OCI-LY1 (cell line): ENCODE measurements at regions not wholly inside any gene's neighbourhood (a gene's known extent, or its start where the extent isn't known, plus 50 kb on each side); places are given as distances from the start of the nearest gene placed in this dataset.

Experiments used
- H2AFZ ChIP-seq: fragments of 200-600 bp; sonication (generic), shearing (Covaris generic); 2 replicates; pipeline ENCODE4 v1.6.0; 2014; ENCODE audit warnings: antibody characterized with exemption, mild to moderate bottlenecking, low read length
- H3F3A ChIP-seq: fragments of 200-600 bp; sonication (generic), shearing (Covaris generic); 2 replicates; pipeline ENCODE4 v1.6.0; 2014; ENCODE audit warnings: mild to moderate bottlenecking, antibody characterized with exemption, low read length, moderate library complexity; ENCODE audit not compliant: insufficient read depth
- H3K27ac ChIP-seq: fragments of 200-600 bp; sonication (generic); 2 replicates; pipeline ENCODE4 v1.5.1; 2014; ENCODE audit warnings: low read length, mixed run types, mild to moderate bottlenecking, low read depth; ENCODE audit not compliant: poor library complexity, severe bottlenecking
- H3K27me3 ChIP-seq: fragments of 200-600 bp; sonication (generic); 2 replicates; pipeline ENCODE4 v1.6.0; 2014; ENCODE audit warnings: antibody characterized with exemption, mild to moderate bottlenecking, low read length, moderate library complexity; ENCODE audit not compliant: insufficient read depth
- H3K36me3 ChIP-seq: fragments of 200-600 bp; sonication (generic); 2 replicates; pipeline ENCODE4 v1.6.1; 2014; ENCODE audit warnings: mild to moderate bottlenecking, antibody characterized with exemption, low read length, moderate library complexity, mixed read lengths; ENCODE audit not compliant: insufficient read depth
- H3K4me1 ChIP-seq: fragments of 200-600 bp; sonication (generic); 2 replicates; pipeline ENCODE4 v1.5.1; 2014; ENCODE audit warnings: mild to moderate bottlenecking, low read length, moderate library complexity; ENCODE audit not compliant: insufficient read depth, severe bottlenecking
- H3K4me2 ChIP-seq: fragments of 200-600 bp; sonication (generic), shearing (Covaris generic); 2 replicates; pipeline ENCODE4 v1.6.1; 2014; ENCODE audit warnings: low read length
- H3K4me3 ChIP-seq: fragments of 200-600 bp; sonication (generic); 2 replicates; pipeline ENCODE4 v1.5.1; 2014; ENCODE audit warnings: low read length, low read depth, mild to moderate bottlenecking, mixed read lengths; ENCODE audit not compliant: poor library complexity, severe bottlenecking
- H3K79me2 ChIP-seq: fragments of 200-600 bp; shearing (Covaris generic); 2 replicates; pipeline ENCODE4 v1.6.1; 2016; ENCODE audit warnings: mixed run types, low read length, mixed read lengths; ENCODE audit not compliant: insufficient read depth
- H3K9ac ChIP-seq: fragments of 200-600 bp; sonication (generic), shearing (Covaris generic); 2 replicates; pipeline ENCODE4 v1.6.1; 2014; ENCODE audit warnings: mild to moderate bottlenecking, low read length, mixed read lengths
- H3K9me2 ChIP-seq: fragments of 200-600 bp; sonication (generic), shearing (Covaris generic); 2 replicates; pipeline ENCODE4 v1.6.1; 2014; ENCODE audit warnings: low read depth, mild to moderate bottlenecking, low read length, mixed read lengths
- H3K9me3 ChIP-seq: fragments of 200-600 bp; shearing (Covaris generic); 2 replicates; pipeline ENCODE4 v1.6.1; 2014; ENCODE audit warnings: low read length, mixed read lengths
- H4K20me1 ChIP-seq: fragments of 200-600 bp; sonication (generic), shearing (Covaris generic); 2 replicates; pipeline ENCODE4 v1.6.0; 2016; ENCODE audit warnings: mild to moderate bottlenecking, low read length; ENCODE audit not compliant: insufficient read depth
- CTCF ChIP-seq: fragments of 200-600 bp; sonication (generic), shearing (Covaris generic); IDR thresholded peaks from 2 replicates; pipeline ENCODE4 v1.5.1; 2017; ENCODE audit warnings: mild to moderate bottlenecking, antibody characterized with exemption, low read length, moderate library complexity, mixed read lengths
- EZH2 ChIP-seq: fragments of 200-600 bp; sonication (generic), shearing (Covaris generic); IDR thresholded peaks from 2 replicates; pipeline ENCODE4 v1.8.0; 2017; ENCODE audit warnings: borderline replicate concordance, mixed run types, mild to moderate bottlenecking, antibody characterized with exemption, low read length, moderate library complexity, mixed read lengths

GRCh38 chr1:232405781-232406180, 224.2 kb downstream of the SIPA1L2 start:
- Histone ChIP-seq H2AFZ (no peak overlapping the region), H3K27ac (no peak overlapping the region), H3K27me3 (no peaks in the 10 kb centered on the region), H4K20me1 (no peaks in the 10 kb centered on the region), H3K4me2 (no peak overlapping the region), H3K9ac (no peak overlapping the region), H3K4me1 (no peaks in the 10 kb centered on the region), H3K9me2 (no peaks in the 10 kb centered on the region), H3F3A (no peaks in the 10 kb centered on the region), H3K4me3 (no peak overlapping the region), H3K9me3 (no peaks in the 10 kb centered on the region), H3K36me3 (no peaks in the 10 kb centered on the region), H3K79me2 (no peaks in the 10 kb centered on the region)
- TF ChIP-seq CTCF = no peak
- TF ChIP-seq EZH2 = no peak

GRCh38 chr1:232404981-232405731, 224.8 kb downstream of the SIPA1L2 start:
- H3K9ac ChIP-seq = no peak overlapping the region
- no peaks in the 10 kb centered on the region for H3K9me3 ChIP-seq
- H3K36me3 ChIP-seq = no peaks in the 10 kb centered on the region
- H2AFZ ChIP-seq = no peak overlapping the region
- TF ChIP-seq EZH2 = no peak
- TF ChIP-seq CTCF = no peak
- no peaks in the 10 kb centered on the region for H3F3A ChIP-seq
- H3K79me2 ChIP-seq = no peaks in the 10 kb centered on the region
- no peak overlapping the region for H3K27ac ChIP-seq
- H3K4me3 ChIP-seq = no peak overlapping the region
- no peaks in the 10 kb centered on the region for H3K4me1 ChIP-seq
- H4K20me1 ChIP-seq = no peaks in the 10 kb centered on the region
- no peaks in the 10 kb centered on the region for H3K27me3 ChIP-seq
- H3K9me2 ChIP-seq = no peaks in the 10 kb centered on the region
- no peak overlapping the region for H3K4me2 ChIP-seq

GRCh38 chr1:232404227-232404626, 225.7 kb downstream of the SIPA1L2 start:
- no peaks in the 10 kb centered on the region for H3K27me3 ChIP-seq
- H3K27ac ChIP-seq = no peak overlapping the region
- H3F3A ChIP-seq = no peaks in the 10 kb centered on the region
- no peaks in the 10 kb centered on the region for H3K36me3 ChIP-seq
- no peaks in the 10 kb centered on the region for H3K9me2 ChIP-seq
- no peak overlapping the region for H3K9ac ChIP-seq
- no peaks in the 10 kb centered on the region for H3K9me3 ChIP-seq
- H4K20me1 ChIP-seq = no peaks in the 10 kb centered on the region
- no peaks in the 10 kb centered on the region for H3K4me1 ChIP-seq
- TF ChIP-seq EZH2 = no peak
- TF ChIP-seq CTCF = no peak
- H3K4me3 ChIP-seq = no peak overlapping the region
- no peaks in the 10 kb centered on the region for H3K79me2 ChIP-seq
- H3K4me2 ChIP-seq = no peak overlapping the region
- no peak overlapping the region for H2AFZ ChIP-seq
